Urinary bladder (tissue), 3 donors: ENCODE measurements at regions not wholly inside any gene's neighbourhood (a gene's known extent, or its start where the extent isn't known, plus 50 kb on each side); places are given as distances from the start of the nearest gene placed in this dataset.
"Not testable (repeated sequence)": the region's sequence is repeated elsewhere in the genome, so short reads cannot be mapped to it uniquely, and the experiment has no call there.

Experiments used
- DNase-seq: peaks from one replicate; pipeline ENCODE4 v3.0.0-alpha.2; 2015; ENCODE audit errors: extremely low spot score
- H3K27ac ChIP-seq: one replicate; pipeline ENCODE4 v1.5.1; 2013; ENCODE audit warnings: low read depth, mild to moderate bottlenecking, moderate library complexity
- H3K36me3 ChIP-seq: one replicate; pipeline ENCODE4 v1.6.1; 2013; ENCODE audit warnings: mild to moderate bottlenecking, moderate library complexity; ENCODE audit not compliant: insufficient read depth
- H3K4me1 ChIP-seq: one replicate; pipeline ENCODE4 v1.6.1; 2013; ENCODE audit warnings: mild to moderate bottlenecking, moderate library complexity; ENCODE audit not compliant: insufficient read depth
- H3K4me3 ChIP-seq: one replicate; pipeline ENCODE4 v1.5.1; 2013; ENCODE audit warnings: low read depth, low read length
- WGBS: extraction: QIAGEN DNeasy Blood & Tissue Kit; methylation state at CpG from one replicate; pipeline ENCODE4 v1.1.7; 2013; 5-methylcytosine and 5-hydroxymethylcytosine counted together
- donor health status: healthy with polysubstance abuse.
- donor health status: healthy.

GRCh38 chr2:184993746-184994145 is 395.4 kb downstream of the ZNF804A start:
- WGBS, result 50% methylated on average over 2 of the region's 2 CpGs
- no peak for DNase-seq
- H3K4me3 ChIP-seq, result no peak overlapping the region
- no peaks in the 10 kb centered on the region for H3K36me3 ChIP-seq
- no peak overlapping the region for H3K27ac ChIP-seq
- no peaks in the 10 kb centered on the region for H3K4me1 ChIP-seq

GRCh38 chr2:185006481-185006880 is 408.2 kb downstream of the ZNF804A start:
- no peak overlapping the region for H3K4me3 ChIP-seq
- DNase-seq, result no peak
- no peak overlapping the region for H3K27ac ChIP-seq
- WGBS, result 67% methylated on average over 4 of the region's 4 CpGs
- H3K36me3 ChIP-seq, result no peaks in the 10 kb centered on the region
- no peaks in the 10 kb centered on the region for H3K4me1 ChIP-seq

- no peaks in the 10 kb centered on the region for H3K36me3 ChIP-seq
- DNase-seq, result no peak
- H3K4me3 ChIP-seq, result no peak overlapping the region
- 92% methylated on average over 3 of the region's 3 CpGs for WGBS
- H3K4me1 ChIP-seq, result no peaks in the 10 kb centered on the region
- H3K27ac ChIP-seq, result no peak overlapping the region
These were observed 414.3 kb downstream of the ZNF804A start for GRCh38 chr2:185012643-185013042.

GRCh38 chr2:185014076-185014475 is 415.7 kb downstream of the ZNF804A start:
- no peak overlapping the region for H3K27ac ChIP-seq
- H3K36me3 ChIP-seq, result no peaks in the 10 kb centered on the region
- no peak for DNase-seq
- no peaks in the 10 kb centered on the region for H3K4me1 ChIP-seq
- H3K4me3 ChIP-seq, result no peak overlapping the region

- not testable (repeated sequence) for H3K27ac ChIP-seq, H3K4me3 ChIP-seq, H3K4me1 ChIP-seq, DNase-seq, H3K36me3 ChIP-seq
- WGBS, result 85% methylated on average over 3 of the region's 3 CpGs
These were observed 427.6 kb downstream of the ZNF804A start for GRCh38 chr2:185025891-185026290.

GRCh38 chr2:185035906-185036305 is 437.6 kb downstream of the ZNF804A start:
- H3K4me1 ChIP-seq, result no peaks in the 10 kb centered on the region
- no peak for DNase-seq
- 81% methylated on average over 4 of the region's 4 CpGs for WGBS
- no peak overlapping the region for H3K27ac ChIP-seq
- H3K4me3 ChIP-seq, result no peak overlapping the region
- no peaks in the 10 kb centered on the region for H3K36me3 ChIP-seq

- WGBS, result 91% methylated on average over 7 of the region's 7 CpGs
These were observed 446.1 kb downstream of the ZNF804A start for GRCh38 chr2:185044323-185044874.

GRCh38 chr2:185050804-185051203 is 452.5 kb downstream of the ZNF804A start:
- H3K4me1 ChIP-seq, result no peaks in the 10 kb centered on the region
- H3K4me3 ChIP-seq, result no peak overlapping the region
- no peak for DNase-seq
- no peak overlapping the region for H3K27ac ChIP-seq
- WGBS, result 94% methylated on average over 2 of the region's 2 CpGs
- no peaks in the 10 kb centered on the region for H3K36me3 ChIP-seq

More at GRCh38 chr2:185044323-185044874, 446.1 kb downstream of the ZNF804A start:
- no peak overlapping the region for H3K4me3 ChIP-seq
- no peak for DNase-seq
- no peaks in the 10 kb centered on the region for H3K4me1 ChIP-seq
- no peaks in the 10 kb centered on the region for H3K36me3 ChIP-seq
- no peak overlapping the region for H3K27ac ChIP-seq

- Histone ChIP-seq H3K4me3 (no peak overlapping the region), H3K36me3 (no peaks in the 10 kb centered on the region), H3K4me1 (no peaks in the 10 kb centered on the region), H3K27ac (no peak overlapping the region)
- no peak for DNase-seq
- WGBS, result 39% methylated on average over 1 of the region's 1 CpG
These were observed 465.4 kb downstream of the ZNF804A start for GRCh38 chr2:185063761-185064160.

GRCh38 chr2:185066128-185066527 is 467.8 kb downstream of the ZNF804A start:
- H3K4me3 ChIP-seq, result no peak overlapping the region
- 81% methylated on average over 1 of the region's 1 CpG for WGBS

GRCh38 chr2:185069107-185069506 is 470.8 kb downstream of the ZNF804A start:
- no peaks in the 10 kb centered on the region for H3K4me1 ChIP-seq
- no peaks in the 10 kb centered on the region for H3K36me3 ChIP-seq
- 57% methylated on average over 2 of the region's 2 CpGs for WGBS
- H3K27ac ChIP-seq, result no peak overlapping the region
- no peak for DNase-seq
- H3K4me3 ChIP-seq, result no peak overlapping the region

More at GRCh38 chr2:185066128-185066527, 467.8 kb downstream of the ZNF804A start:
- Histone ChIP-seq H3K27ac (no peak overlapping the region), H3K4me1 (no peaks in the 10 kb centered on the region), H3K36me3 (no peaks in the 10 kb centered on the region)
- no peak for DNase-seq

- H3K27ac ChIP-seq, result no peak overlapping the region
- H3K4me3 ChIP-seq, result no peak overlapping the region
- no peak for DNase-seq
- H3K36me3 ChIP-seq, result no peaks in the 10 kb centered on the region
- H3K4me1 ChIP-seq, result no peaks in the 10 kb centered on the region
These were observed 475.8 kb downstream of the ZNF804A start for GRCh38 chr2:185074156-185074555.

GRCh38 chr2:185082749-185083148 is 484.4 kb downstream of the ZNF804A start:
- Histone ChIP-seq H3K4me3 (no peak overlapping the region), H3K4me1 (no peaks in the 10 kb centered on the region), H3K27ac (no peak overlapping the region), H3K36me3 (no peaks in the 10 kb centered on the region)
- DNase-seq, result no peak
- 92% methylated on average over 3 of the region's 3 CpGs for WGBS

- Histone ChIP-seq H3K4me3 (no peak overlapping the region), H3K27ac (no peak overlapping the region), H3K36me3 (no peaks in the 10 kb centered on the region), H3K4me1 (no peaks in the 10 kb centered on the region)
- WGBS, result 77% methylated on average over 2 of the region's 2 CpGs
- DNase-seq, result no peak
These were observed 510.3 kb downstream of the ZNF804A start for GRCh38 chr2:185108588-185108987.

- 96% methylated on average over 1 of the region's 1 CpG for WGBS
- no peak overlapping the region for H3K27ac ChIP-seq
- H3K4me3 ChIP-seq, result no peak overlapping the region
- no peaks in the 10 kb centered on the region for H3K4me1 ChIP-seq
- DNase-seq, result no peak
- no peaks in the 10 kb centered on the region for H3K36me3 ChIP-seq
These were observed 529.1 kb downstream of the ZNF804A start for GRCh38 chr2:185127412-185127811.
